GM21737 (cell line): ENCODE measurements at regions not wholly inside any gene's neighbourhood (a gene's known extent, or its start where the extent isn't known, plus 50 kb on each side); places are given as distances from the start of the nearest gene placed in this dataset.
"Not testable (repeated sequence)": the region's sequence is repeated elsewhere in the genome, so short reads cannot be mapped to it uniquely, and the experiment has no call there.

Experiments used
- ATAC-seq: cut with Tn5 transposase; IDR thresholded peaks from one replicate; pipeline ENCODE4 v1.9.1; 2021; ENCODE audit warnings: mild to moderate bottlenecking, moderate library complexity; ENCODE audit not compliant: unreplicated experiment

GRCh38 chr5:104139840-104140239 is 577.3 kb upstream of the NUDT12 start:
- no peak for ATAC-seq

DNA sequence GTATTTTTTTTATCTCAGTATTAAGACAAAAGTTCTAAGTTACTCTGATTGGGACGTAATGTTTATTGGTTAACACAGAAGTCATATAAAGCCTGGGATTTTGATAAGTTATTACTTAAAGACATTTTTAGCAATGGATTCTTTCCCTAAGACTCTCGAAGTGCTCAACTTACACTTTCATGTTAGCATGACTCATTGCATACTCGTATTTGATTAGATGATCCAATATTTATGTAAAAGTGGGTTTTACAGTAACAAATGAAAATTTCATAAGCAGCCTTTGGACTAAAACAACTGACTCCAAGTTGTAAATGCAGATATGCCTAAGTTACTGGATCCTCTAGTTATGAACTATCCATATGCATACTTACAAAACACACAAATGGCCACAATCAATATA is 567.7 kb upstream of the NUDT12 start:
- ATAC-seq = no peak

DNA sequence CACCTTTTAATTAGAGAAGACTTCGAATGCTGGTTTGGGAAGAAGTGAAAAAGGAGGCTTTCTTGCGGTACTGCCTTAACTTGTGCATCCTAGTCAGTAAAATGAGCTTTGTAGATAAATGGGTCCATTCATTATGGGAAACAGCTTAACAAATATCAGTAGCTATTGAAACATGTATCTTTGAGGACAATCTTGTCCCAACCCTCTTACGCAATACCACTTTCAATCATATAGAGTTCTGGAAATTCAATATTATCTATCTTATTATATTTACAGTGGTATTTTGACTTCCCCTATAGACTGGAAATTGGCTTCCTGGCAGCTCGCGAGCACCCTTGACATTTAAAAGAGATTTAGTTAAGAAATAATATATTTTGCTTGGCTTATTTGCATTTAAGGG is 565.8 kb upstream of the NUDT12 start:
- no peak for ATAC-seq

DNA sequence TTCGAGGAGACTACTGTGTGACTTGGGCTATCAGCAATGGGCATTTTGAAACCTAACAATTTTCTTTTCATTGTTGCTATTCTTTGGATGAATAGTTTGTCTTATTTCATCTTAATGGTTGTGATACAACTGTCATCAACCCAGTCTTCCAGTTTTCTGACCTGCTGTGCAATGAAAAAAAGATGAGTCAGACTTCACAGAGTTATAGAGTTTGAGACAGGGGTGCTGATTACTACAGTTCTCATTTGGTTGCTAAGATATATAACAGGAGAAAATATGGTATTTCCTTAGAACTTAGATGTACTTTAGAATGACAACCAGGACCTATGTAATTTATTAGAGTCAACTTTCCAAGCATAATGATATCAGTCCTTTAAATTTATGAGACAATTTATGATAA is 564.4 kb upstream of the NUDT12 start:
- no peak for ATAC-seq

DNA sequence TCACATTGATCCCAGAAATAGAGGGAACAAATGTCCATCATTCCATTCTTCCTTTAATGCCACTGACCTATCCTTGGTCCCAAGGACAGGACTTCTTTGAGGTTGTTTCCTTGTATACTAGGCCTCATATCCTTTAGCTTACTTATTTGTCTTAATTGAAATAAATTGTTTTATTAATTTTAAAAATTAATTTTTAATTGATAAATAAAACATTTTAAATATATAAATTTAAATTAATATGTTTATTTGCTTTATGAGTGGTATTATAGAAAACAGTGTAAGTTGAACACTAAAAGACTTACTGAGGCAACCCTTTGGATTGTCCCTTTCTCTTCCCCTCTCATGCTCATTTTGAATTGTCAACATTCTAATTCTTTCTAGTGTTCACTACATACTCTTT is 556.9 kb upstream of the NUDT12 start:
- no peak for ATAC-seq

GRCh38 chr5:104111632-104112031 is 549.0 kb upstream of the NUDT12 start:
- ATAC-seq = no peak

- ATAC-seq = no peak
Measured at GRCh38 chr5:104096451-104096850, 533.9 kb upstream of the NUDT12 start.

DNA sequence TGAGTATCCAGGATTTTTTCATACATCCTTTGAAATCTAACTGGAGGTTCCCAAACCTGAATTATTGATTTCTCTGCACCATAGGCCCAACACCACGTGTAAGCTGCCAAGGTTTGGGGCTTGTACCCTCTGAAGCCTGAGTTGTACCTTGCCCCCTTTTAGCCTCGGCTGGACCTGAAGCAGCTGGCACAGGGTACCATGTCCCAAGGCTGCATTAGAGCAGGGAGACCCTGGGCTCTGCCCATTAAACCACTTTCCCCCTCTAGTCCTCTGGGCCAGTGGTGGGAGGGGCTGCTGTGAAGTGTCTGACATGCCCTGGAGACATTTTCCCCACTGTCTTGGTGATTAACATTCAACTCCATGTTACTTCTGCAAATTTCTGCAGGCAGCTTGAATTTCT is 532.9 kb upstream of the NUDT12 start:
- no peak for ATAC-seq

GRCh38 chr5:104088876-104089778 is 526.5 kb upstream of the NUDT12 start:
- ATAC-seq = no peak

- no peak for ATAC-seq
Measured at GRCh38 chr5:104084896-104085295, 522.3 kb upstream of the NUDT12 start.

GRCh38 chr5:104082754-104083153 is 520.2 kb upstream of the NUDT12 start:
- ATAC-seq = no peak

- no peak for ATAC-seq
Measured at GRCh38 chr5:104081232-104081631, 518.6 kb upstream of the NUDT12 start.

DNA sequence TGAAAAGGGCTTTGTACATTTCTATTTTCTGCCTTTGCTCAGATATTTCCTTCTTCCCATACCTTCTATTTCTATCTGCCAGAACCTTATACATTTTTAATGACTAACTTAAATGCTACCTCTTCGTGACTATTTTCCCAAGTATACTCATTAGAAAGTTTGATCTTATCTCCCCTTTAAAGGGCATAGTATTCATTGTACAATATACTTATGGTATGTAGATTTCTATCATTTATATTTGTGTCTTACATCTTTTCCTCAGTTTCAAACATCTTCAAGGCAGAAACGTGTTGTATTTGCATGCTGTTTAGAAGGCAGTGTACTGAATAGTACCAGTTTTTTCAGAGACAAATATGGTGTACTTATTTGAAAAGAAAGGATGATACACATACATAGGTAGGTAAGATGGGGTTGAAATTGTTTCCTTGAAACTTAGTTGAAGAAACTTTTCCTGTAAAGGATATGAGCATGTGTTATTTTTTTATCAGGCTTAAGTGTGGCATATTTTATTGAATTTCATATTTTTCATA is 518.1 kb upstream of the NUDT12 start:
- no peak for ATAC-seq

- not testable (repeated sequence) for ATAC-seq
Measured at GRCh38 chr5:104079861-104080645, 517.5 kb upstream of the NUDT12 start.

GRCh38 chr5:104071887-104072286 is 509.3 kb upstream of the NUDT12 start:
- ATAC-seq = no peak

DNA sequence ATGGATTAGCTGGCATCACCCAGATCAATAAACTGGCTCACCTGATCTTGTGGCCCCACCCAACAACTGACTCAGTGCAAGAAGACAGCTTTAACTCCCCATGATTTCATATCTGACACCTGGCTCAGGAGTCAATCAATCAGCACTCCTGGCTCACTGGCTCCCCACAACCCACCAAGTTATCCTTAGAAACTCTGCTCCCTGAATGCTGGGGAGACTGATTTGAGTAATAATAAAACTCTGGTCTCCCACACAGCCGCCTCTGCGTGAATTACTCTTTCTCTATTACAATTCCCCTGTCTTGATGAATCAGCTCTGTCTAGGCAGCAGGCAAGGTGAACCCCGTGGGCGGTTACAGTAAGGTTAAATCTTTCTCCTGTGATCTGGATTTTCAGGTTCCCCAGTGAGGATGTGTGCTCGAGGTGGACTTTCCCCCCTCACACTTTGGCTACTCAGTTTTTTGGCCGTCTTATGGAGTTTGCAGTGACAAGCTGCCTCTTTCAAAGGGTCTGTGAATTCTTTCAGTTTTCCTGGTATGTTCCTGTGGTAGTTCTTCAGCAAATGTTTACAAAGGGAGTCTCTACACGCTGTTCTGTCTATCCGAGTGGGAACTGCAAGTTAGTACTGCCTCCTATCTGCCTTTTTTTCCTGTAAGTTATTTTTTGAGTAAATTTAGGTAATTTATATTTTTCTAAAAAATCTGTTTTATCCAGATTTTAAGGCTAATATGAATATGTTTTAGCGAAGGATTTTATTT is 500.2 kb upstream of the NUDT12 start:
- no peak for ATAC-seq

DNA sequence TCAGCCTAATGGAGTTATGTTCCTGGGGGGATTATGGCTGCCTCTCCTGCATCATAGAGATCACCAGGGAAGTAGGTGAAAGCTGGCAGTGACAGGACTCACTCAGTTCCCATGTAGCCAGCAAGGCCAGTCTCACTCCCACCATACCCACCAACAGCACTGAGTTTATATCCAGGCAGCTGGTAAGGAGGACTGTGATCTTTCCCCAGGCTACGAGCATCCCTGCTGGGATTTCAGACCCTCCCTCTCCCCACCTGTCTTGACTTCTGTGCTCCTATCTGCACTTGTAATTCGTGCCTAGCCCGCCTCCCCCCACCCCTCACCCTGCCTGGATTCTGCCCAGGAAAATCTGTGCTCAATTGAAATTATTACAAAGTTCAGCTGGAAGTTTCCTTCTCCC is 499.1 kb upstream of the NUDT12 start:
- no peak for ATAC-seq

- ATAC-seq = no peak
Measured at GRCh38 chr5:104053353-104053649, 490.7 kb upstream of the NUDT12 start.

DNA sequence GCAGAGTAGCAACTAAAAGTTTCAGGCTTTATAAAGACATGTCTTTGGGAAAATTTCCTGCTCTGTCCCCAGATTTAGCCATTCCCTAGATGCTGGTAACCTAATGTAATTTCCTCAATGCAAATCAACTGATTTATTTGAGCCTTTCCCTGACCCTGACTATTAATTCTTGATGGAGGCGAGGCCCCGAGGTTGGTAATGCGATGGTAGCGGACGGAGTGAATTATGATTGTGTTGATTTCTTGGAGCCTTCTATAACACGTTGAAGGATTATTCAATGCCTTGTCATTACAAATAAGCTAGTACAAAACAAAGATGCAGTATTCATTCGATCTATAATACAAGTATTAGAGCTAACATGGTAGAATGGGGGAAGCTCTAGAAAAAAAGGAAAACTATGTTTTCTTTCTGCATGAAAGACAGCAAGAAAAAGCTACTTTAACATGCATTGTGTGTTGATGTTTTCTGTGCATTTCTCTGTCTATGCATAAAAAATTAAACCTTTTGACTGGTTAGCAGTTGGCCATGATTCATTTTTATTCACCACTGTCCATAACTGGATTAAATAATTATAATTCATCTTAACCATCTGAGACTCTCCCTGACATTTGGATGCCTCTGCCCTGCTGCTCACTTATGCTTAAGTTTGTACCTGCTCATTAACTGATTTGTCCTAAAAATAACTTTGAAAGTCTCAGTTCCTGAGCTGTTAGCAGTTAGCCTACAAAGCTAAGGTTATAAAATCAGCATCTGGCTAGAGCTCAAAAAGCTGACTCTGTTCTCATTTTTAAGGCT is 490.2 kb upstream of the NUDT12 start:
- no peak for ATAC-seq

GRCh38 chr5:104050436-104050835 is 487.8 kb upstream of the NUDT12 start:
- no peak for ATAC-seq

DNA sequence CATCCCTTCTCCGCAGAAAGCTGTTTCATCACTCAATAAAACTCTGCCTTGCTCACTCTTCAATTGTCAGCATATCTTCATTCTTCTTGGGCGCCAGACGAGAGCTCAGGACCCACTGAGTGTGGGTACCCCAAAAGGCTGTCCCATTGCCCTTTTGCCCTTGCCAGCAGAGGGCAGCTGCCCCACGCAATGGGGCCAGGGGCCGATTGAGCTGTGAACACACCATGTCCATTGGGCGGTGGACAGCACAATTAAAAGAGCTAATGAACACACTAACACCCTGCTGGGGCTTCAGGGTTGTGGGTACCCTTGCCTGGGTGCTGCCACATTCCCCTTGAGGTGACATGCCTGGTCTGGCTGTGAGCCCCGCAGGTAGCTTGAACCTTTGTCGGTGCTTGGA is 487.2 kb upstream of the NUDT12 start:
- ATAC-seq = no peak
